ENCODE measurements at regions not wholly inside any gene's neighbourhood (a gene's known extent, or its start where the extent isn't known, plus 50 kb on each side); places are given as distances from the start of the nearest gene placed in this dataset.

DNA sequence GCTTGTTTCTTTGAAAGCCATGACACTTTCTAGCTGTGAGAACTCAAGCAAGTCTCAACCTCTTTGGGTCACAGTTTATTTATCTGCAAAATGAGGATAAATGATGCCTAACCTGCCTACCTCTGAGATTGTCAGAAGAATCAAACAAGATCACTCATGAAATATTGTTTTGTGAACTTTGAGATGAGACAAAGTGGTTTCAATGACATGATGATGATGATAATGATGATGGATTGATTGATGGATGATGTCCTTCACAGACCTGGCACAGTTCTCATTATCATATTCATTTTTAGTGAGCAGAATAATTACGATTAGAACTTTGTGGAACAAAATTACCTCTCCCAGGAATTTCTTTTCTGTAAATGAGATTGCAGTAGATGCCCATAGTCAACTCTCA lies 129.2 kb downstream of the HHIPL2 start:
- no peaks in the 10 kb centered on the region for H3K4me1 ChIP-seq
- H3K4me3 ChIP-seq = no peak overlapping the region
- no peaks in the 10 kb centered on the region for H3K27me3 ChIP-seq
- H3K36me3 ChIP-seq = no peaks in the 10 kb centered on the region
- H3K27ac ChIP-seq = no peak overlapping the region
- H3K9me3 ChIP-seq = no peaks in the 10 kb centered on the region
- TF ChIP-seq Cebpa-rat (IDR thresholded peaks at IDR 0.05) = no peak
- H3K4me2 ChIP-seq = no peak overlapping the region
- H3K9ac ChIP-seq = no peak overlapping the region
- H4K20me1 ChIP-seq = no peaks in the 10 kb centered on the region

DNA sequence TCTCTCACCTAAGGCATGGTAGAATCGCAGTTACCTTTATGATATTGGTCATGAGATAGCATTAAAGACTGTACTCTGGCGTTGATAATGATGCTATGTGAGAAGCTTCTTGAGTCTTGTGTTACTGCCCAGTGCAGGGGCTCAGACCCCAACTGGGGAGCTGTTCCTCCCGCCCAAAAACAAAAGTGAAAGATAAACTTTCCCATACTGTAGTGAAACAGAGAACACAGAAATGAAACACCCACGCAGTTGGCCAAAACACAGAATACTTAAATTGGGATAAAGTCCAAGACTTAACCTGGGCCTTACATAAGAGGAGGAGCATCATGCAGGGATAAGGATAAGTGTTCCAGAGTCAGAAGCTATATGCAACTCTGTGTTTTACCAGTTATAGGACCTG lies 130.6 kb downstream of the HHIPL2 start:
- Histone ChIP-seq H3K4me2 (no peak overlapping the region), H3K36me3 (no peaks in the 10 kb centered on the region), H3K4me3 (no peak overlapping the region), H4K20me1 (no peaks in the 10 kb centered on the region), H3K27ac (no peak overlapping the region), H3K9me3 (no peaks in the 10 kb centered on the region), H3K4me1 (no peaks in the 10 kb centered on the region), H3K9ac (no peak overlapping the region), H3K27me3 (no peaks in the 10 kb centered on the region)
- no peak for TF ChIP-seq Cebpa-rat (IDR thresholded peaks at IDR 0.05)

GRCh38 chr1:222416001-222416791 lies 131.7 kb downstream of the HHIPL2 start:
- no peaks in the 10 kb centered on the region for H3K27me3 ChIP-seq

DNA sequence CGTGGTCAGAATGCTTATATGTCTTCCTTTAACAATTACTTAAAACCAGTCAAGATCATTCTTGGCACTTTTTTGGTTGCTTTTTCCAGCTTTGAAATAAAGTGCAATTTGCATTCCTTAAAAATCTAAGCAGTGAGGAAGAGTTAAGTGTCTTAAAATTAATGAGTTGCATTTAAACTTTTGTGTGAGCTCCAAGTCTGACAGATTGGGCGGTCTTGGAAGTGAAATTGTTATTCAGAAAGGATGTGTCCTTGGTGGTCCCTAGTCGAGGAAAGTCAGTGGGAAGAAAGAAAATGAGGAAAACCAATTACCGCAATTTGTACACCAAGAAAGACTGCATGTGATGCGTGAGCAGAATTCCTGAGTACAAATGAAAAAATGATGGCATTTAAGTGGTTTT lies 132.5 kb downstream of the HHIPL2 start:
- Histone ChIP-seq H3K4me1 (no peaks in the 10 kb centered on the region), H3K27me3 (no peaks in the 10 kb centered on the region), H4K20me1 (no peaks in the 10 kb centered on the region), H3K4me2 (no peak overlapping the region), H3K9ac (no peak overlapping the region), H3K4me3 (no peak overlapping the region), H3K9me3 (no peaks in the 10 kb centered on the region), H3K27ac (no peak overlapping the region), H3K36me3 (no peaks in the 10 kb centered on the region)
- TF ChIP-seq Cebpa-rat (IDR thresholded peaks at IDR 0.05) = no peak

More at GRCh38 chr1:222416001-222416791, 131.7 kb downstream of the HHIPL2 start:
- no peak overlapping the region for H3K4me2 ChIP-seq
- H3K4me3 ChIP-seq = no peak overlapping the region
- no peaks in the 10 kb centered on the region for H3K36me3 ChIP-seq
- H3K27ac ChIP-seq = no peak overlapping the region
- H3K4me1 ChIP-seq = no peaks in the 10 kb centered on the region
- no peaks in the 10 kb centered on the region for H3K9me3 ChIP-seq
- TF ChIP-seq Cebpa-rat (IDR thresholded peaks at IDR 0.05) = no peak
- no peak overlapping the region for H3K9ac ChIP-seq
- no peaks in the 10 kb centered on the region for H4K20me1 ChIP-seq

- no peaks in the 10 kb centered on the region for H3K36me3 ChIP-seq
- H3K9ac ChIP-seq = no peak overlapping the region
- no peaks in the 10 kb centered on the region for H3K4me1 ChIP-seq
- H3K27ac ChIP-seq = no peak overlapping the region
- no peak overlapping the region for H3K4me2 ChIP-seq
- no peaks in the 10 kb centered on the region for H3K9me3 ChIP-seq
- no peak for TF ChIP-seq Cebpa-rat (IDR thresholded peaks at IDR 0.05)
- no peak overlapping the region for H3K4me3 ChIP-seq
- H4K20me1 ChIP-seq = no peaks in the 10 kb centered on the region
- H3K27me3 ChIP-seq = no peaks in the 10 kb centered on the region
Measured at GRCh38 chr1:222413991-222414549, 133.8 kb downstream of the HHIPL2 start.

GRCh38 chr1:222413436-222413835 lies 134.5 kb downstream of the HHIPL2 start:
- no peaks in the 10 kb centered on the region for H3K4me1 ChIP-seq
- no peak for TF ChIP-seq Cebpa-rat (IDR thresholded peaks at IDR 0.05)
- no peaks in the 10 kb centered on the region for H4K20me1 ChIP-seq

GRCh38 chr1:222404710-222405109 lies 143.2 kb downstream of the HHIPL2 start:
- Histone ChIP-seq H4K20me1 (no peaks in the 10 kb centered on the region), H3K9ac (no peak overlapping the region), H3K36me3 (no peaks in the 10 kb centered on the region), H3K27ac (no peak overlapping the region), H3K4me1 (no peaks in the 10 kb centered on the region), H3K9me3 (no peaks in the 10 kb centered on the region), H3K27me3 (no peaks in the 10 kb centered on the region), H3K4me2 (no peak overlapping the region), H3K4me3 (no peak overlapping the region)
- no peak for TF ChIP-seq Cebpa-rat (IDR thresholded peaks at IDR 0.05)

More at GRCh38 chr1:222413436-222413835, 134.5 kb downstream of the HHIPL2 start:
- Histone ChIP-seq H3K27ac (no peak overlapping the region), H3K9me3 (no peaks in the 10 kb centered on the region), H3K4me3 (no peak overlapping the region), H3K36me3 (no peaks in the 10 kb centered on the region), H3K9ac (no peak overlapping the region), H3K27me3 (no peaks in the 10 kb centered on the region), H3K4me2 (no peak overlapping the region)

DNA sequence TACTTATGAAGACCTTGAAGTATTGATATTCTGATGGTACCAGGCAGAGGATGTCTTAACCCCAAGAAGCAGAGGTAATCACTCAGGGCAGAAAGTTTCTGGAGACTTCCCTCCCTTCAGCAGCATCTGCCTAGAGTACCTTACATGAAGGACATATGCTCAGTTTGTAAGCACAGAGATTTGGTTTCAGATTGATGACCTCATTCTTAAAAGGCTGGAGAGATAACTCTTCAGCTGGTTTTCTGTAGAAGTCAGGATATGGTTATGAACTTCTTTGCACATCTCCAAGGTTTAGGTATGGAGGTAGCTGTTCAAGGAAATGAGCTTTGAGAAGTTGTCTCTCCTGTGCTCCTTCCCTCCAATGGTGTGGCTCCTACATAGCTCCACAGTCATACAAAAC lies 148.7 kb downstream of the HHIPL2 start:
- H3K9me3 ChIP-seq = no peaks in the 10 kb centered on the region
- no peak overlapping the region for H3K4me2 ChIP-seq
- H4K20me1 ChIP-seq = no peaks in the 10 kb centered on the region
- no peak overlapping the region for H3K27ac ChIP-seq
- H3K9ac ChIP-seq = no peak overlapping the region
- TF ChIP-seq Cebpa-rat (IDR thresholded peaks at IDR 0.05) = no peak
- no peaks in the 10 kb centered on the region for H3K4me1 ChIP-seq
- H3K27me3 ChIP-seq = no peaks in the 10 kb centered on the region
- H3K4me3 ChIP-seq = no peak overlapping the region
- H3K36me3 ChIP-seq = no peaks in the 10 kb centered on the region

- no peak overlapping the region for H3K4me2 ChIP-seq
- H3K9ac ChIP-seq = no peak overlapping the region
Measured at GRCh38 chr1:222394224-222394623, 153.7 kb downstream of the HHIPL2 start.

DNA sequence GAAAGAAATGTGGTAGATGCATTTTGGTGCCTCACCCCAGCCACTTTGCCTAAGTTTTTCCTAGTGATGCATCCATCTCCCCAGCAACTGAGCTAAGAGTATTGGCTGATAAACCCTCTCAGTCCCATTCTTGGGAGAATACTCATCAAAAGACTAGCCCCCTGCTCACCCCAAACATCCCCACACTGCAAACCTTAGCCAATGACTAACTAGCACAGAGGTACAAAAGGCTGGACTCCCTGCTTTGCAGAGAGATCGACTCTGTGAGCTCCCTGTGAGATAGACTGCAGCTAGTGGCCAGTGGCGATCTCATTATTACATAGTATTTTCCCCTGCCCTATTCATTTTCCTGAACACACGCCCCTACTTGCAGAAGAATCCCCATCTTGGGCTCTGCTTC lies 155.3 kb downstream of the HHIPL2 start:
- H3K36me3 ChIP-seq = no peaks in the 10 kb centered on the region
- no peaks in the 10 kb centered on the region for H3K9me3 ChIP-seq
- H3K4me3 ChIP-seq = no peak overlapping the region
- no peaks in the 10 kb centered on the region for H4K20me1 ChIP-seq
- H3K4me2 ChIP-seq = no peak overlapping the region
- H3K27ac ChIP-seq = no peak overlapping the region
- TF ChIP-seq Cebpa-rat (IDR thresholded peaks at IDR 0.05) = no peak
- H3K4me1 ChIP-seq = no peaks in the 10 kb centered on the region
- no peak overlapping the region for H3K9ac ChIP-seq
- no peaks in the 10 kb centered on the region for H3K27me3 ChIP-seq

More at GRCh38 chr1:222394224-222394623, 153.7 kb downstream of the HHIPL2 start:
- no peak for TF ChIP-seq Cebpa-rat (IDR thresholded peaks at IDR 0.05)
- H3K27me3 ChIP-seq = no peaks in the 10 kb centered on the region
- no peaks in the 10 kb centered on the region for H3K4me1 ChIP-seq
- no peaks in the 10 kb centered on the region for H4K20me1 ChIP-seq
- no peak overlapping the region for H3K4me3 ChIP-seq
- H3K36me3 ChIP-seq = no peaks in the 10 kb centered on the region
- no peaks in the 10 kb centered on the region for H3K9me3 ChIP-seq
- no peak overlapping the region for H3K27ac ChIP-seq

Measured in BLaER1 (cell line).